ENCODE measurements at regions not wholly inside any gene's neighbourhood (a gene's known extent, or its start where the extent isn't known, plus 50 kb on each side); places are given as distances from the start of the nearest gene placed in this dataset.
"Not testable (repeated sequence)": the region's sequence is repeated elsewhere in the genome, so short reads cannot be mapped to it uniquely, and the experiment has no call there.

DNA sequence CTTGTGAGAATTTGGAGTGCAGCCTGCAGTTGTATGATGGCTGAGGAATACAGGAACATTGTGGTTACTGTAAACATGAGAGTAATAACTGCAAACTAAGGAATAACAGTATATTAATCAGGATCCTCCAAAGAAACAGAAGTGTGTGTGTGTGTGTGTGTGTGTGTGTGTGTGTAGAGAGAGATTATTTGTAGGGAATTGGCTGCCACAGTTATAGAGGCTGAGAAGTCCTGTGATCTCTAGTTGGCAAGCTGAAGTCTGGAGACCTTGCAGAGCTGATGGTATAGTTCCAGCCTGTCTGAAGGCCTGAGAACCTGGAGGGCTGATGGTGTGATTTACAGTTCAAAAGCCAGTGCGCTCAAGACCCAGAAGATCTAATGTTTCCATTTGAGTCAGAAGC, 273.3 kb upstream of the FRG1 start:
- not testable (repeated sequence) for TF ChIP-seq POLR2A (IDR thresholded peaks at IDR 0.05; ENCODE audit: low read depth); EP300 (IDR thresholded peaks at IDR 0.05); POLR2AphosphoS5 (IDR thresholded peaks at IDR 0.05)
- TF ChIP-seq, protein P1, sequence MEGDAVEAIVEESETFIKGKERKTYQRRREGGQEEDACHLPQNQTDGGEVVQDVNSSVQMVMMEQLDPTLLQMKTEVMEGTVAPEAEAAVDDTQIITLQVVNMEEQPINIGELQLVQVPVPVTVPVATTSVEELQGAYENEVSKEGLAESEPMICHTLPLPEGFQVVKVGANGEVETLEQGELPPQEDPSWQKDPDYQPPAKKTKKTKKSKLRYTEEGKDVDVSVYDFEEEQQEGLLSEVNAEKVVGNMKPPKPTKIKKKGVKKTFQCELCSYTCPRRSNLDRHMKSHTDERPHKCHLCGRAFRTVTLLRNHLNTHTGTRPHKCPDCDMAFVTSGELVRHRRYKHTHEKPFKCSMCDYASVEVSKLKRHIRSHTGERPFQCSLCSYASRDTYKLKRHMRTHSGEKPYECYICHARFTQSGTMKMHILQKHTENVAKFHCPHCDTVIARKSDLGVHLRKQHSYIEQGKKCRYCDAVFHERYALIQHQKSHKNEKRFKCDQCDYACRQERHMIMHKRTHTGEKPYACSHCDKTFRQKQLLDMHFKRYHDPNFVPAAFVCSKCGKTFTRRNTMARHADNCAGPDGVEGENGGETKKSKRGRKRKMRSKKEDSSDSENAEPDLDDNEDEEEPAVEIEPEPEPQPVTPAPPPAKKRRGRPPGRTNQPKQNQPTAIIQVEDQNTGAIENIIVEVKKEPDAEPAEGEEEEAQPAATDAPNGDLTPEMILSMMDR (IDR thresholded peaks at IDR 0.05) = not testable (repeated sequence)
